Caco-2 (cell line): ENCODE measurements at regions not wholly inside any gene's neighbourhood (a gene's known extent, or its start where the extent isn't known, plus 50 kb on each side); places are given as distances from the start of the nearest gene placed in this dataset.

Source experiments
- BruUV-seq: library from RNA; stranded (reverse); fragments of 400-500 nt; replicated peaks from 2 replicates; lab custom pipeline; 2021; lab: Mats Ljungman, UMichigan
- CTCF ChIA-PET: fragments of 300-600 bp; sonication (Branson Sonifier 250); formaldehyde crosslinking; loops from one replicate; lab custom pipeline; 2022; ENCODE audit warnings: antibody characterized with exemption; lab: Charles Lee
- POLR2A ChIA-PET: fragments of 300-600 bp; sonication (Branson Sonifier 250); formaldehyde crosslinking; loops from one replicate; lab custom pipeline; 2022; ENCODE audit warnings: antibody characterized with exemption; lab: Charles Lee
- DNase-seq, 2 experiments: peaks; one replicate each; pipeline versions ENCODE4 v3.0.0 to v3.0.0-alpha.2; 2020 to 2022
- H3K27me3 ChIP-seq: replicated peaks from 2 replicates; pipeline ENCODE4 v1.6.0; 2011; ENCODE audit warnings: low read length; ENCODE audit not compliant: control insufficient read depth, insufficient read depth
- H3K36me3 ChIP-seq: 2 replicates; pipeline ENCODE4 v1.5.1; 2011; ENCODE audit warnings: low read length; ENCODE audit not compliant: control insufficient read depth, insufficient read depth
- H3K4me1 ChIP-seq: fragments of 250-450 bp; sonication (Bioruptor Pico); 2 replicates; pipeline ENCODE4 v1.5.1; 2020; ENCODE audit warnings: mild to moderate bottlenecking
- H3K4me3 ChIP-seq: 2 replicates; pipeline ENCODE4 v1.5.1; 2011; ENCODE audit warnings: low read depth, mild to moderate bottlenecking, control low read depth, low read length
- H3K9me3 ChIP-seq: fragments of 250-450 bp; sonication (Bioruptor Pico); 2 replicates; pipeline ENCODE4 v1.5.1; 2020; ENCODE audit warnings: mild to moderate bottlenecking, moderate library complexity
- H3K27ac Mint-ChIP-seq: one replicate; pipeline ENCODE4 v1.8.0; 2022; ENCODE audit warnings: mixed read lengths; ENCODE audit not compliant: unreplicated experiment
- H3K27me3 Mint-ChIP-seq: one replicate; pipeline ENCODE4 v1.8.0; 2022; ENCODE audit warnings: mixed read lengths; ENCODE audit not compliant: insufficient read depth, unreplicated experiment
- H3K36me3 Mint-ChIP-seq: one replicate; pipeline ENCODE4 v1.8.0; 2022; ENCODE audit warnings: mild to moderate bottlenecking, mixed read lengths; ENCODE audit not compliant: insufficient read depth, unreplicated experiment
- H3K4me1 Mint-ChIP-seq: one replicate; pipeline ENCODE4 v1.8.0; 2022; ENCODE audit warnings: low read depth, mixed read lengths; ENCODE audit not compliant: unreplicated experiment
- H3K4me3 Mint-ChIP-seq: one replicate; pipeline ENCODE4 v1.8.0; 2022; ENCODE audit warnings: mild to moderate bottlenecking, moderate library complexity, mixed read lengths; ENCODE audit not compliant: unreplicated experiment
- H3K9me3 Mint-ChIP-seq: one replicate; pipeline ENCODE4 v1.8.0; 2022; ENCODE audit warnings: mixed read lengths; ENCODE audit not compliant: unreplicated experiment
- intact Hi-C: fragments of 100-400 bp; cut with micrococcal nuclease; formaldehyde crosslinking; loops from one replicate; pipeline ENCODE4 v1.10.0; 2022; ENCODE audit not compliant: unreplicated experiment
- TF ChIP-seq, protein P1 (sequence below), 2 experiments: fragments of 200-600 bp in 1 of 2; IDR thresholded peaks; 1 replicate in 1 of 2; 2 replicates in 1 of 2; pipeline versions ENCODE4 v1.5.1 to v1.8.0; 2011 to 2022; ENCODE audit warnings: antibody characterized with exemption in 1 of 2, control low read depth in 1 of 2, inconsistent platforms in 1 of 2, low read depth in 1 of 2, low read length in 1 of 2, mild to moderate bottlenecking in 1 of 2, moderate library complexity in 1 of 2; ENCODE audit not compliant: insufficient read depth in 1 of 2, severe bottlenecking in 1 of 2, unreplicated experiment in 1 of 2

DNA sequence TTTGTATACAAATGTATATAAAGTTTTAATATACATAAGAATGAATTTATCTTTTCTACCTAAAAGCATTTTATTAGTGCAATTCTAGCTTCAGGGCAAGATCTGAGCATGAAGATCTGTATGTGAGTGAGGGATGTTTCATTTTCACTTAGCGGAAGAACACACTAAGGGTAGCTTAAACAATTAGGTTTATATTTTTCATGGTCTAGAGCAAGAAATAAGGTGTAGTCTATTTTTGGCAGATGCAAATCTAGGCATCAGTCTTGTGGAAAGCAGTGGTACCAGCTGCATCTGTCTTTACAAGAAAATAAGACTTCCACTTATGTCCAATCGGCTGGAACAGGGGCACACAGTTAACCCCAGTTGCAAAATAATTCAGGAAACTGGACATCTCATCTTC, 433.3 kb downstream of the ADAM29 start:
- intact Hi-C loops = no loop called here
- TF ChIP-seq, protein P1, sequence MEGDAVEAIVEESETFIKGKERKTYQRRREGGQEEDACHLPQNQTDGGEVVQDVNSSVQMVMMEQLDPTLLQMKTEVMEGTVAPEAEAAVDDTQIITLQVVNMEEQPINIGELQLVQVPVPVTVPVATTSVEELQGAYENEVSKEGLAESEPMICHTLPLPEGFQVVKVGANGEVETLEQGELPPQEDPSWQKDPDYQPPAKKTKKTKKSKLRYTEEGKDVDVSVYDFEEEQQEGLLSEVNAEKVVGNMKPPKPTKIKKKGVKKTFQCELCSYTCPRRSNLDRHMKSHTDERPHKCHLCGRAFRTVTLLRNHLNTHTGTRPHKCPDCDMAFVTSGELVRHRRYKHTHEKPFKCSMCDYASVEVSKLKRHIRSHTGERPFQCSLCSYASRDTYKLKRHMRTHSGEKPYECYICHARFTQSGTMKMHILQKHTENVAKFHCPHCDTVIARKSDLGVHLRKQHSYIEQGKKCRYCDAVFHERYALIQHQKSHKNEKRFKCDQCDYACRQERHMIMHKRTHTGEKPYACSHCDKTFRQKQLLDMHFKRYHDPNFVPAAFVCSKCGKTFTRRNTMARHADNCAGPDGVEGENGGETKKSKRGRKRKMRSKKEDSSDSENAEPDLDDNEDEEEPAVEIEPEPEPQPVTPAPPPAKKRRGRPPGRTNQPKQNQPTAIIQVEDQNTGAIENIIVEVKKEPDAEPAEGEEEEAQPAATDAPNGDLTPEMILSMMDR (IDR thresholded peaks at IDR 0.05; ENCODE audit: insufficient read depth in 1 of 2, low read depth in 1 of 2, low read length in 1 of 2, severe bottlenecking in 1 of 2, unreplicated experiment in 1 of 2) = no peak
- Mint-ChIP-seq H3K27me3 (no peaks in the 10 kb centered on the region), H3K27ac (no peak overlapping the region), H3K9me3 (no peaks in the 10 kb centered on the region), H3K4me1 (no peaks in the 10 kb centered on the region), H3K4me3 (no peak overlapping the region), H3K36me3 (no peaks in the 10 kb centered on the region)
- ChIA-PET POLR2A (no interaction called here), CTCF (no interaction called here)
- no TSS peak for BruUV-seq
- H3K36me3 ChIP-seq = no peaks in the 10 kb centered on the region
- no peaks in the 10 kb centered on the region for H3K27me3 ChIP-seq
- DNase-seq = no peak
- no peaks in the 10 kb centered on the region for H3K9me3 ChIP-seq
- H3K4me1 ChIP-seq = no peaks in the 10 kb centered on the region
- H3K4me3 ChIP-seq = no peak overlapping the region

DNA sequence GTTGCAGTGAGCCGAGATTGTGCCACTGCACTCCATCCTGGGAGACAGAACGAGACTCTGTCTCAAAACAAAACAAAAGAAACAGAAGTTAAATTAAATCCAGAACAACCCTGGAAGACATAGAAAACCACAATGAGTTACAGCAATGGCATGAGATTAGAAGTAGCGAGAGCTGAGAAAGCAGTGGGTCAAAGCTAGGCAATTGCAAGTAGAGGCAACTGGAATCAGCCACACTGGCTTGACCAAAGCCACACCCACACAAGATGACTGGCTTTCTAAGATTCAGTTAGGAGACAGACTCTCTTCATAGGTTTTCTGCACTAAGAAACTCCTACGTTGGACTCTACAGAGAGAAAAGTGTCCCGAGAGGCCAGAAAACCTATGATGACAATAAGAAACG, 443.0 kb downstream of the GPM6A start:
- no TSS peak for BruUV-seq
- POLR2A ChIA-PET = no interaction called here
- H3K36me3 Mint-ChIP-seq = no peaks in the 10 kb centered on the region
- H3K4me1 Mint-ChIP-seq = no peaks in the 10 kb centered on the region
- no peak overlapping the region for H3K4me3 Mint-ChIP-seq
- TF ChIP-seq, protein P1 (IDR thresholded peaks at IDR 0.05; ENCODE audit: insufficient read depth in 1 of 2, low read depth in 1 of 2, low read length in 1 of 2, severe bottlenecking in 1 of 2, unreplicated experiment in 1 of 2) = no peak
- no peaks in the 10 kb centered on the region for H3K9me3 Mint-ChIP-seq
- Histone ChIP-seq H3K9me3 (no peaks in the 10 kb centered on the region), H3K27me3 (no peaks in the 10 kb centered on the region), H3K4me1 (no peaks in the 10 kb centered on the region), H3K4me3 (no peak overlapping the region), H3K36me3 (no peaks in the 10 kb centered on the region)
- peaks cover 5% of the 10 kb centered on the region for H3K27me3 Mint-ChIP-seq
- CTCF ChIA-PET = no interaction called here
- H3K27ac Mint-ChIP-seq = no peak overlapping the region
- no peak for DNase-seq
- intact Hi-C loops = no loop called here

DNA sequence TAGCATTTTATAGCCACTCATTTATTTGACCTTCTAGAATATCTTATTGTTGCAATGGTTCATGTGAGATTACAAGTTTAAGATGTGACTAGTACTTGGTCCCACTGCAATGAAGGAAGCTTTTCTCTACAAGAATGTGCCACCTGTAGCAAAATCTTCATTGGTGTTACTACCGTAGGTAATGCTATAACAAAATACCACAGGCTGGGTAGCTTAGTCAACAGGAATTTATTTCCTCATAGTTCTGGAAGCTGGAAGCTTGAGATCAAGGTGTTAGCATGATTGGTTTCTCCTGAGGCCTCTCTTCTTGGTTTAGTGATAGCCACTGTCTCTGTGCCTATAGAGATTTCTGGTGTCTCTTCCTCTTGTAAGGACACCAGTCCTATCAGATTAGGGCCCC, 441.0 kb downstream of the GPM6A start:
- H3K36me3 ChIP-seq = no peaks in the 10 kb centered on the region
- Mint-ChIP-seq H3K27ac (no peak overlapping the region), H3K36me3 (no peaks in the 10 kb centered on the region), H3K27me3 (peaks cover 5% of the 10 kb centered on the region), H3K4me1 (no peaks in the 10 kb centered on the region), H3K4me3 (no peak overlapping the region), H3K9me3 (no peaks in the 10 kb centered on the region)
- H3K27me3 ChIP-seq = no peaks in the 10 kb centered on the region
- BruUV-seq = no TSS peak
- no peaks in the 10 kb centered on the region for H3K4me1 ChIP-seq
- TF ChIP-seq, protein P1 (IDR thresholded peaks at IDR 0.05; ENCODE audit: insufficient read depth in 1 of 2, low read depth in 1 of 2, low read length in 1 of 2, severe bottlenecking in 1 of 2, unreplicated experiment in 1 of 2) = no peak
- intact Hi-C loops = no loop called here
- no peak for DNase-seq
- ChIA-PET CTCF (no interaction called here), POLR2A (no interaction called here)
- no peaks in the 10 kb centered on the region for H3K9me3 ChIP-seq
- no peak overlapping the region for H3K4me3 ChIP-seq
